ENCODE measurements at regions not wholly inside any gene's neighbourhood (a gene's known extent, or its start where the extent isn't known, plus 50 kb on each side); places are given as distances from the start of the nearest gene placed in this dataset.
"Not testable (repeated sequence)": the region's sequence is repeated elsewhere in the genome, so short reads cannot be mapped to it uniquely, and the experiment has no call there.

GRCh38 chr6:84876723-84877514 is 112.5 kb upstream of the TBX18 start:
- DNase-seq (ENCODE audit: low read depth, low spot score), result no peak

DNA sequence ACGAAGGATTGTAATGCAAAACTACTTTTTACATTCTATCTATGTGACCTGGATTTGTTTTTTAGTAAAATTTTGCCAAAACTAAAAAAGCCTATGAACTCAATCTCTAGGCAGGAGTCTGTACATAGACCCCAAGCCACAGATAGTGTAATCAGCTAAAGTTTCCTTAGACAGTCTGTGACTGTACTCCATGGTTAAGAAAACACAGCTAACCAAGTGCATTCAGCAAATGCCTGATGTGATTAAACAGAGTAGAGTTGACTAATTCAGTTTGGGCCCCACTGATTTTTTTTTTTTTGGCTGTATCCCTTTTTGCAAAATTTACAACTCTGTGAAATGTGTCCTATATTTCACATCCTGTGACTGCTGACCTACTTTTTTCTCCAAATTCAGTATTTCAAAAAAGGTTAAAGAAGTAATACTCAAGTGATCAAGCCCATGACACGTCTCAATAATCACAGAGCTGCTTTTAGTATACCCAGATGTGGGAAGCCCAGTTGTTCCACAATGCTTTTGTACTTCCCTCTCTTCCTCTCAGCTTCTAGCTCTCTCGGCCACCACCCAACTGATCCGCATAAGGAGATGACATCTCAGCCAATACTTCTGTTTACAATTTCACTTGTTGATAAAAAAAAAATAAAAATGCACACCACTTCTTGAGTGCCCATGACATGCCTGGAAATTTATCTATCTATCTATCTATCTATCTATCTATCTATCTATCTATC is 108.8 kb upstream of the TBX18 start:
- no peak for DNase-seq (ENCODE audit: low read depth, low spot score)

DNA sequence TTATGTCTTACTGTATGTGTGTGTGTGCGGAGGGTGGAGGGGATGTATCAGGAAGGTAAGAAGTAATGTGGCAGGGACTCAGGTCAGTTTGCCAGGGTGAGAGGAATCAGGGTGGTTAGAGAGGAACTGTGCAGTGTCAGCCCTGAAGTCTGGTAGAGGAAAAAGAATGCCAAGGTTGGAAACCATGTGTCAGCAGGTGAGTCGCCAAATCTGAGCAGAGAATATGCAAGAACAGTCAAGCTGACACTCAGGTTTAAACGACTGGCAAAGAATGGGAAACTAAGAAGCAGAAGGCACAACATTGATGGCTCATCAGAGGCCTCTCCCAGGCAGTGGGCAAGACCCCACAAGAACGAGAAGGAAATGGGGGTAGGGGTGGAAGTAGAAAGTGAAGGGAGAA is 107.5 kb upstream of the TBX18 start:
- no peak for DNase-seq (ENCODE audit: low read depth, low spot score)

GRCh38 chr6:84870672-84871071 is 106.3 kb upstream of the TBX18 start:
- DNase-seq (ENCODE audit: low read depth, low spot score), result no peak

DNA sequence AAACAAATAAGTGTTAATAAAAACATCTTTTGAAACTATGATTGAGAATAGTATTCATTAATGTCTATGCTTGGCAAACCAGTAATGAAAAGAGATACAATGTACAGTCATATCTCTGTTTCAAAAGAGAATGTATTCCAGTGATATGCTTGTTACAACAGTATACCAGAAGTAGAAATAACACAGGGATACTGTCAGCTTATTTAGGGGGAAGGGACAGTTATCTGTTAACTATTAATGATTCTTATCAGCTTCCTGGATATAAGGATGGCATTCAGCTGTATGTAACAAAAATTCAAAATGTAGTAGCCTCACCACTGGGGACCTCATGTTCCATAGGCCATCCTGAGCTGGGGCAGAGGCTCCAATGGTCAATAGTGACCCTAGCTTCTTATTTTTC is 103.8 kb upstream of the TBX18 start:
- no peak for DNase-seq (ENCODE audit: low read depth, low spot score)

DNA sequence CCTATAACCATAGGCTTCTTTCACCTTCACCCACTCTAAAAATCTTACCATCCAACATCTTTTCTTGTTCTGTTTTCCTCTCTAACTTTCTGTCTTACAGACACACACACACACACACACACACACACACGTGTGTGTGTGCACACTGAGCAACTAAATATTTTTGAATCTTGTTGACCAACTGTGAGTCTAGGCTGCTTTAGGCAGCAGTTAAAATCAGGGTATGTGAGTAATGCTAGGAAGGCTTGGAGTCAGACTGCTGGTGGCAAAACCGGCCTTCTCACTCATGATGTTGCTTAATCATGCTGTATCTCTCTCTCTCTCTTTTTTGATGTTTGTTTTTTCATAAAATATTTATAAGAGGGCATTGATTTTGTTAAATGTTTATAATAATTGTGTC is 103.1 kb upstream of the TBX18 start:
- DNase-seq (ENCODE audit: low read depth, low spot score), result no peak

- no peak for DNase-seq (ENCODE audit: low read depth, low spot score)
Measured at GRCh38 chr6:84866715-84867114, 102.3 kb upstream of the TBX18 start.

- not testable (repeated sequence) for DNase-seq (ENCODE audit: low read depth, low spot score)
Measured at GRCh38 chr6:84865372-84865771, 101.0 kb upstream of the TBX18 start.

DNA sequence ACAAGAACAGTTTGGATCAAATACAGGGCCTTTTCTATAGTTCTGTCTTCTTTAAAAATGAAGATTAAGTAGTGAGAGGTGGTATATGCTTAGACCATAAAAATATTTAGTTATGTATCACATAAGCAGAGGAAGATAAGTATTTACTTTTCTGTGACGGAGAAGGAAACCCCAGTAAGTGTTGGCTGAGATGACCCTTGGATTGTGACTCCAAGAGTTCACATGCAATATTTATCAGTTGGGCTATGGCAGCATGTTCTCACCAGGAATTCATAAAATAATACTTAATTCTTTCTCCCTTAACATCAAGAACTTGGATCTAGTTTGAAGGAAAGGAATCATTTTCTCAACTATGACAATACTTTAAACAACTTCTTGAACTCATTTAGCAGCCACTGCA is 98.4 kb upstream of the TBX18 start:
- DNase-seq (ENCODE audit: low read depth, low spot score), result no peak

DNA sequence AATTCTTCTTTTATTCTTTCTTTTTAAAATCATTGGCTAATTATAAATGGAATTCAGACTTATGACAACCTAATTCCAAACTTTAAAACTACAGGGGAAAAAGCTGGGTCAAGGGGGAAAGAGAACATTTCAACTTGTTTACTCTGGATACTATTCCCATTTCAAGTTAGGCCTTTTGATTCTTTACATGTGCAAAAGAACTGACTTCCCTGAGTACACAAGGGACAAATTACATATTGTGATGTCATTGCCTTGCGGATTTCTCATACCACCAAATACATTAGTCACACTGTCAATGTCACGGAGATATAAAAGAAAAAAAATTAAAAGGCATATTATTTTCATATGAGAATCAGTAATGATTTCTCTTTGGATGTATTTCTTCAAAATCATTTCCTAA is 96.5 kb upstream of the TBX18 start:
- DNase-seq (ENCODE audit: low read depth, low spot score), result no peak

- DNase-seq (ENCODE audit: low read depth, low spot score), result no peak
Measured at GRCh38 chr6:84860509-84860908, 96.1 kb upstream of the TBX18 start.

GRCh38 chr6:84854811-84855400 is 90.5 kb upstream of the TBX18 start:
- DNase-seq (ENCODE audit: low read depth, low spot score), result no peak

DNA sequence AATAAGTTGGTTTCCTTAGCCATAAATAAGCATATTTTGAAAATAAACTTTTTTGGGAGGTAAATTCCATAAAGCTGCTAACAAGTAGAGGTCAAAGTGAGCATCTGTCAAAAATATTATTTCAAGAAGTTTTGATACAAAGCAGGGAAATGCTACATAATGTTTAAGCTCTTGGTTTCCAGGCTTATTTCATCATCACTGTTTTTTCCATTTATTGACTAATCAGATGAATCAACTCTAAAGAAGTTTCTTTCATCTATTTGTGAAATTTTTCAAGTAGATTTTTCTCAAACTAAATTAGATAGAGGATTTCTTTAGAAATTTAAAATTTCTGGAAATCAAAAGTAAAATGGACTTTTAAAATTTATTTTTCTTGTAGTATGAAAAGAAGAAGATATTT is 89.5 kb upstream of the TBX18 start:
- no peak for DNase-seq (ENCODE audit: low read depth, low spot score)

DNA sequence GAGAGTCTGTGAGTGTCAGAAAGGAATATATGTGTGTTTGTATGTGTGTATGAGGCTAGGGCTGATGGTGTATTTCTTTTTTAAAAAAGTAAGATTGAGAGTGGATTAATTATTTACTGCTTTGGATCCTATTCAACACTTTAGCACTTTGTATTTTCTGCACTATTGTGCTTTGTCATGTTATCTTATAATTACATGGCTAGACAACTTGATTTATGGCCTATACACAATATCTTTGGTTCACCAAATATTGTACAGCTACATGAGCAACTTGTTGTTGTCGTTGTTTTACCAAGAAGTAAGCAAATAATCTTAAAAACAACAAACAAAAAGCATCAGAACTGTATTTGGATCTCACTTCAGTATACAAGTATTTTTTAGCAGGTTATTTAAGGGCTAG is 84.6 kb upstream of the TBX18 start:
- DNase-seq (ENCODE audit: low read depth, low spot score), result no peak

GRCh38 chr6:84847390-84848160 is 83.2 kb upstream of the TBX18 start:
- no peak for DNase-seq (ENCODE audit: low read depth, low spot score)

GRCh38 chr6:84842525-84843166 is 78.2 kb upstream of the TBX18 start:
- no peak for DNase-seq (ENCODE audit: low read depth, low spot score)

DNA sequence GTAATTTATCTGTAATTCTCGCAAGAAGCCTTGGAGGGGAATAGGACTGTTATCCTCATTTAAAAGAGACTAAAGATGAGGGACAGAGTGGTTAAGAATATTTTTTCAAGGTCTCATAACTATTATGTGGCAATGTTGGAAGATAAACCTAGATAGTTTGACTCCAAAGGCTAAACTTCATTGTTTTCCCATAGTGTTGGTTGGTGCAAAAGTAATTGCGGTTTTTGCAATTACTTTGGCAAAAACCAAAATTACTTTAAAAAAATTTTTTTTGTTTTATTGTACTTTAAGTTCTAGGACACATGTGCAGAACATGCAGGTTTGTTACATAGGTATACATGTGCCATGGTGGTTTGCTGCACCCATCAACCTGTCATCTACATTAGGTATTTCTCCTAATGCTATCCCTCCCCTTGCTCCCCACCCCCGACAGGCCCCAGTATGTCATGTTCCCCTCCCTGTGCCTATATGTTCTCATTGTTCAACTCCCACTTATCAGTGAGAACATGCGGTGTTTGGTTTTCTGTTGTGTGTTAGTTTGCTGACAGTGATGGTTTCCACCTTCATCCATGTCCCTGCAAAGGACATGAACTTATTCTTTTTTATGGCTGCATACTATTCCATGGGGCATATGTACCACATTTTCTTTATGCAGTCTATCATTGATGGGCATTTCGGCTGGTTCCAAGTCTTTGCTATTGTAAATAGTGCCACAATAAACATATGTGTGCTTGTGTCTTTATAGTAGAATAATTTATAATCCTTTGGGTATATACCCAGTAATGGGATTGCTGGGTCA is 72.9 kb upstream of the TBX18 start:
- not testable (repeated sequence) for DNase-seq (ENCODE audit: low read depth, low spot score)

DNA sequence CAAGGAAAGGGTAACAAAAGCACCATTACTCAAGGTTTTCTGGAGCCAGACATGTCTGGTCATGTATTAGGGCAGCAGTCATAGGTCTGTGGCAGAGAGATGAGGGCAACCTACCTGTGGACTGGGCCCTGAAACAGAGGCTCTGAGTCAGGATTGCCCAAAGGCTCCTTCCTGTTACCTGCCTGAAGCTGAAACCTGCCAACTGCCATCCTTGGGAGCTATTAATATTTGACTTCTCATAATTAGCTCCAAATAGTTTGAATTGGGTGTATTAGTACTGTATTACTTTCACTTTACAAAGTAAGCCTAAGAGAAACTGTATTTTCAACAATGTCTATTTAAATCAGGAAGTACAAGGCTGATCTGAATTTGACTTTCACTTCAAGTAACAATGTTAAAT is 72.0 kb upstream of the TBX18 start:
- DNase-seq (ENCODE audit: low read depth, low spot score), result no peak

GRCh38 chr6:84835340-84835739 is 70.9 kb upstream of the TBX18 start:
- no peak for DNase-seq (ENCODE audit: low read depth, low spot score)

GRCh38 chr6:84831924-84832323 is 67.5 kb upstream of the TBX18 start:
- not testable (repeated sequence) for DNase-seq (ENCODE audit: low read depth, low spot score)

DNA sequence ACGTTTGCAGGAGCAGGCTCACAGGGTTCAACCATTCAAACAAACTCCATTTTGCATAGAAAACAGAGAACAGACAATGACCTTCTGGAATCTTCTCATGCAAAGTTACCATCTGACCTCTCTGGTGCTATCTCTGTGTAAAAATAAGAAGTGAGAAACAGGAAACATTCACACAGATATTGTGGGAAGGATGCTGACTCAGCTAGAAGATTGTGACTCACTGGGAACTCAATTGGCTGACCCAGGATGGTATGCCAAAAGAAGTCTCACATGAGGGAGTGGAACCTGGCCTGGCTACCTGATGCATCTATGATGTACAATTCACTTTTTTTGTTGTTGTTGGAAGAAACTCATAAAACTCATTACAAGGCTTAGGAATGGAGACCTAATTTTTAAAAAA is 61.1 kb upstream of the TBX18 start:
- no peak for DNase-seq (ENCODE audit: low read depth, low spot score)
